GM19239 (cell line): ENCODE measurements at regions not wholly inside any gene's neighbourhood (a gene's known extent, or its start where the extent isn't known, plus 50 kb on each side); places are given as distances from the start of the nearest gene placed in this dataset.
"Not testable (repeated sequence)": the region's sequence is repeated elsewhere in the genome, so short reads cannot be mapped to it uniquely, and the experiment has no call there.

ENCODE experiments used
- DNase-seq: peaks from one replicate; pipeline ENCODE4 v3.0.0; 2011; ENCODE audit warnings: low spot score; ENCODE audit not compliant: insufficient read length
- FAIRE-seq: peaks from 2 replicates; lab custom pipeline; 2011; peaks lifted over from hg19 to GRCh38; lab: Jason Lieb, UNC

DNA sequence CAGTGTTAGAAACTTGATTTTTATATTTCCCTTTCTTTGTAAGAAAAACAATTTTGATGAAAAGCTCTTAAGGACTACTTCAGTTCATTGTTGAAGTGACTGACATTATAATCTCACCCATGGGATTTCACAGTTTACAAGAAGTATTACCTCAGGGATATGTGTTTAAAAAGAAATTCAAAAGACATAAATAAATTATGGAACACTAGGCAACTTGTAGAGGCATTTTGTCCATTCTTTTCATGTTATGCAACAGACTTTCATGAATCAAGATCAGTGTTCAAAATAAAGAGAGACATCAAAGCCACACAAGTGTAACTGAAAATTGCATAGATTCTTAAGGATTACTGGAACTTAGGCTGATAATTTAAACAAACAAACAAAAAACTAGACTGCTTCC lies 196.8 kb upstream of the AGTR1 start:
- FAIRE-seq (no peak), DNase-seq (no peak)

- peak; percentile 8 for FAIRE-seq
- DNase-seq, result no peak
Measured at GRCh38 chr3:148510116-148510515, 187.6 kb upstream of the AGTR1 start.

DNA sequence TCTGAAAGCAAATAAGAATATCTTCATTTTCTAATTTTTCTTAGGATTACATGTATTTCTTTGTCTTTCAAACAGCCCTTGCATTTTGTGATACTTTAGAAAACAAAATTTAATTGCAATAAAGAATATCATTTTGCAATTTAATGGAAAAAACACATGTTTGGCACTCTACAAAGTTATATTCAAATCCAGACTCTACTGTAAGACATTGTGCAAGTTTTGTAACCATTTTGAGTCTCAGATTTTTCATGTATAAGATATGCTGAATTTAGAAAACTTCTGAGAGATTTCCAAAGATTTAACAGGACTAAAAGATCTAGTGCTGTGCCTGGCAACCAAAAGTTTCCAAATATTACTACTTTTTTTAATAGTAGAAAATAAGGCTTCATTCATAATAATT lies 187.1 kb upstream of the AGTR1 start:
- no peak for DNase-seq
- no peak for FAIRE-seq

DNA sequence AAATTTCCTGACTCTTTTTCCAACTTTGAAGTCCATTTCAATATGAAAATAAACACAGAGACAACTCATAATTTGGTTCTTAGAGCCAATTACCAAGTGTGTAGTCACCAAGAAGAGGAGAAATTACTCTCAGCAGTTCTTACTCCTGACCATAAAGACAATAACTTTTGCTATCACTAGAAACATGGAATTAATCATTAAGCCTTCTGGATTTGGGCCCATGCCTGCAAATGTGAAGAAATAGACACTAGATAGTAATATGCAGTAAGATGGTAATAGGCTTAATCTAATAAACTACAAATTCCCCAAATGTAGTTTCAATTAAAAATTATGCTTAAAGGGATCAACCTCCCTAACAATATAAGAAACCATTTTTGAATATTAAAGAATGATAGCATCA lies 185.1 kb upstream of the AGTR1 start:
- FAIRE-seq, result no peak
- no peak for DNase-seq

DNA sequence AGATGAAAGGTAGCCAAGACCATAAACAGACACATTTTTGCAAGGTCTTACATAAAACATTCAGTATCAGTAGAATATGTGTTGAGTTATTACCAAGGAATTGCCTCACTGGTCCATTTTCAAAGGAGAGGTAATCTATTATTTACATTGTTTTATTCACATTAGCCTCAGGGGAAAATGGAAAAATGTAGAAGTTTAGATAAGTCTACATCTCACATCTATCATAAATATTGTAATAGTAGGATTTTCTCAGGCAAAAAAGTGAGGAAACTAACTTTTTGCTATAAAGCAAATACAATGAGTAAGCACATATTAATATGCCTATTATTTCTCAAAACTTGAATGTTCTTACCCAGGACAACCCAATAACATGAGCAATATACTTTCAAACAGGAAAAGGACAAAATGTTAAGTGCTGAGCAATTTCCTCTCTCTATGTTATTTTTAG lies 184.6 kb upstream of the AGTR1 start:
- DNase-seq, result no peak
- FAIRE-seq, result no peak

- DNase-seq (no peak), FAIRE-seq (no peak)
Measured at GRCh38 chr3:148518520-148518919, 179.2 kb upstream of the AGTR1 start.

DNA sequence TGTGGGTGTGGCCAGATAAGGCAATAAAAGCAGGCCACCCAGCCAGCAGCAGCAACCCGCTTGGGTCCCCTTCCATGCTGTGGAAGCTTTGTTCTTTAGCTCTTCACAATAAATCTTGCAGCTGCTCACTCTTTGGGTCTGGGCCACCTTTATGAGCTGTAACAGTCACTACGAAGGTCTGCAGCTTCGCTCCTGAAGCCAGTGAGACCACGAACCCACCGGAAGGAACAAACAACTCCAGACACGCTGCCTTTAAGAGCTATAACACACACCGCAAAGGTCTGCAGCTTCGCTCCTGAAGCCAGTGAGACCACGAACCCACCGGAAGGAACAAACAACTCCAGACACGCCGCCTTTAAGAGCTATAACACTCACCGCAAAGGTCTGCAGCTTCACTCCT lies 172.1 kb upstream of the AGTR1 start:
- not testable (repeated sequence) for FAIRE-seq

GRCh38 chr3:148528024-148528423 lies 169.7 kb upstream of the AGTR1 start:
- FAIRE-seq, result no peak

More for the DNA sequence above, 172.1 kb upstream of the AGTR1 start:
- DNase-seq, result not testable (repeated sequence)

GRCh38 chr3:148531836-148532235 lies 165.9 kb upstream of the AGTR1 start:
- DNase-seq, result no peak
- no peak for FAIRE-seq

More at GRCh38 chr3:148528024-148528423, 169.7 kb upstream of the AGTR1 start:
- no peak for DNase-seq

DNA sequence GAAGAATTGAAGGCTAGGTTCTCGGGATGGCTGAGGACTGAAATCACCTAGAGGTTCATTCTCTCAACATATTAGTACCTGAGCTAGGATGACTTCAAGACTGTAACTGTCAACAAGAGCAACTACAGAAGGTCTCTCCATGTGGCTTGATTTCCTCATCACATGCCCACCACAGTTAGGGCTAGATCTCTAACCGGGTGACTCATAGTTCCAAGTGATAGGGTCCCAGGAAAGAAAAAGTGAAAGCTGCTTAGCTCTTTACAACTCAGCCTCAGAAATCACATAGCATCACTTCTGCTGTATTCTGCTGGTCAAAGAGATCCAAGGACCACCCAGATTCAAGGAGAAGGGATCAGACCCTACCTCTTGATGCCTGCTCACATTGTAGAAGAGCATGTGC lies 165.4 kb upstream of the AGTR1 start:
- FAIRE-seq, result no peak
- no peak for DNase-seq

DNA sequence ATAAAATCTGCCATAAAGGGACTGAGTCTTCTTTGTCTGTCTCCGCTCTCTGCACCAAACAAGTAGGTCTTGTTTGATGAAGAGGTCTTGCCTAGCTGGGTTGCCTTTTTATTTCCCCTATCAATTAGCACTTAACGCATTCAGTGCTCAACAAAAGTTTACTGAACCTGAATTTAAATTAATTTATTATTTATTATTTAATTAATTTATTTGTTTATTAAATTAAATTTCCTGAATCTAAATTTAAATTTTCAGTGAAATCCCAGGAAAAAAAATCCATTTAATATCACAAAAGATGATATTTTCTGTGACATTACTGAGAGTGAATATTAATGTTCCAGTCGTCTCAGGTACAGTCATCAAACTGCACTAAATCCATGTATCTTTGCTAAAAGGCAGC lies 164.9 kb upstream of the AGTR1 start:
- no peak for DNase-seq
- no peak for FAIRE-seq

- no peak for FAIRE-seq
Measured at GRCh38 chr3:148534089-148534988, 163.4 kb upstream of the AGTR1 start.

GRCh38 chr3:148535001-148535400 lies 162.7 kb upstream of the AGTR1 start:
- DNase-seq, result no peak
- no peak for FAIRE-seq

More at GRCh38 chr3:148534089-148534988, 163.4 kb upstream of the AGTR1 start:
- no peak for DNase-seq

DNA sequence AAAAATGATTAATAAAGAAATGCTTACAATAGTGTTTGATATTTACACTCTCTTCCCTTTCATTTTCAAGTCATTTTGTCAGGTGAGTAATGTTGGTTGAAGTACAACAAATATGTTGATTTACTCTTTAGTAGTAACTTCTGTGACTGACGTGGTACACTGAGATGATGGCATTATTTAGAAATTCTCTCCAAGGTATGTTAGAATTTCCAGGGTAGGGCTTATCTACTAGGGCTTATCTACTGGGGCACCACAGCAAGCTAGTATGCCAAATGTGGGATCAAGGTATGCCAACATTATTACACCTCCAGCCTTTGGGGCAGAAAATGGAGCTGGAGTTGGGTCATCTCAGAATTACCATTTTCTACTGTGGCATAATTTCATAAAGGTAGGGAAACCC lies 157.4 kb upstream of the AGTR1 start:
- no peak for FAIRE-seq
- no peak for DNase-seq

GRCh38 chr3:148540851-148541250 lies 156.9 kb upstream of the AGTR1 start:
- no peak for FAIRE-seq
- no peak for DNase-seq

- FAIRE-seq, result no peak
Measured at GRCh38 chr3:148546959-148547358, 150.7 kb upstream of the AGTR1 start.

GRCh38 chr3:148551767-148552260 lies 145.9 kb upstream of the AGTR1 start:
- FAIRE-seq (no peak), DNase-seq (no peak)

More at GRCh38 chr3:148546959-148547358, 150.7 kb upstream of the AGTR1 start:
- no peak for DNase-seq

DNA sequence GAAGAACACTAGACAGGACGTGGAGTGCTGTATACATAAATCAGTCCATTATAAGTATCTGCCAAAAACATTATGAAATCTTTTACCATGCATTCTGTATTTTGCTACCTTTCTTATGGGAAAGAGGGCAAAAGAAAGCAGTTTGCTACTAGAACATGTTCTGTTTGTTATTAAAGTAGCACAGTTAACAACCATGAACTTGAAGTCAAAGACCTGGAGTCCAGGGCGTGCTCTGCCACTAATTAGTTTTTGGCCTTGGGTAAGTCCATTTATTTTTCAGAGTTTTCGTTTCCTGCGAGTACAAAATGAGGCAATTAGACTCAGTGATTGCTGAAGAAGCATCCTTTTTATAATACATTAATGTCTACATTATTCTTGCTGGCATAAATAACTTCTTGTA lies 143.3 kb upstream of the AGTR1 start:
- FAIRE-seq, result no peak

DNA sequence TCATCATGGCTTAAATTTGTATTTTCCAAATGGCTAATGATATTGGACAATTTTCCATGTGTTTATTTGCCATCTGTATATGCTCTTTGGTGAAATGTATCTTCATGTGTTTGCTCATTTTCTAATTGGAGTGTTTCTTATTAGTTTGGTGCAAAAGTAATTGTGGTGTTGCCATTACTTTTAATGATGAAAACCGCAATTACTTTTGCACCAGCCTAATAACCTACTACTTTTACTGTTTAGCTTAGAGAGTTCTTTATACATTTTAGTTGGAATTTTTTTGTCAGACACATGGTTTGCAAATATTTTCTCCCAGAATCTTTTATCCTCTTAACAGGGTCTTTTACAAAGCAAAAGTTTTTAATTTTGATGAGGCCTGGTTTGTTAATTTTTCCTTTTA lies 141.0 kb upstream of the AGTR1 start:
- DNase-seq (no peak), FAIRE-seq (no peak)

More for the DNA sequence above, 143.3 kb upstream of the AGTR1 start:
- DNase-seq, result no peak

GRCh38 chr3:148577579-148577978 lies 120.1 kb upstream of the AGTR1 start:
- not testable (repeated sequence) for DNase-seq, FAIRE-seq

- FAIRE-seq (no peak), DNase-seq (no peak)
Measured at GRCh38 chr3:148582126-148582525, 115.6 kb upstream of the AGTR1 start.

DNA sequence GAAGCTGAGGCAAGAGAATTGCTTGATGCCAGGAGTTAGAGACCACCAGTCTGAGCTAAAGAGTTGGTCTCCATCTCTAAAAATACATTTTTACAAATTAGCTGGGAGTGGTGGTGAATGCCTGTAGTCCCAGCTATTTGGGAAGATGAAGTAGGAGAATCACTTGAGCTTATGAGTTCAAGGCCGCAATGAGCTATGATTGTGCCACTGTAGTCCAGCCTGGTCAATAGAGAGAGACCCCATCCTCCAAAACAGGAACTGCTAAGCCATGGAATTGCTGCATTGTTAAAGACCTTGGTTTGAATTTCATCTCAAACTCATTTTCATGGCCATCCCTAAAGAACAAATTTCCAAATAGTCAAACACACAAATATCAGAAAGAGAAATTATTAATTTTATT lies 113.9 kb upstream of the AGTR1 start:
- FAIRE-seq, result no peak
- no peak for DNase-seq
